ENCODE measurements at regions not wholly inside any gene's neighbourhood (a gene's known extent, or its start where the extent isn't known, plus 50 kb on each side); places are given as distances from the start of the nearest gene placed in this dataset.
"Not testable (repeated sequence)": the region's sequence is repeated elsewhere in the genome, so short reads cannot be mapped to it uniquely, and the experiment has no call there.

GRCh38 chr12:131408036-131408365, 302.9 kb upstream of the SFSWAP start:
- DNase-seq = no peak

GRCh38 chr12:131408484-131408883, 302.4 kb upstream of the SFSWAP start:
- no peak for DNase-seq

- DNase-seq = no peak
These were observed 301.7 kb upstream of the SFSWAP start for GRCh38 chr12:131409211-131409610.

GRCh38 chr12:131411827-131412226, 299.1 kb upstream of the SFSWAP start:
- DNase-seq = not testable (repeated sequence)

- no peak for DNase-seq
These were observed 297.9 kb upstream of the SFSWAP start for GRCh38 chr12:131413006-131413405.

GRCh38 chr12:131413471-131413870, 297.4 kb upstream of the SFSWAP start:
- DNase-seq = no peak

GRCh38 chr12:131414155-131414922, 296.6 kb upstream of the SFSWAP start:
- not testable (repeated sequence) for DNase-seq

GRCh38 chr12:131415781-131416180, 295.1 kb upstream of the SFSWAP start:
- no peak for DNase-seq

- DNase-seq = no peak
These were observed 292.8 kb upstream of the SFSWAP start for GRCh38 chr12:131418121-131418520.

- no peak for DNase-seq
These were observed 292.0 kb upstream of the SFSWAP start for GRCh38 chr12:131418884-131419283.

- DNase-seq = no peak
These were observed 289.9 kb upstream of the SFSWAP start for GRCh38 chr12:131420867-131421447.

GRCh38 chr12:131421509-131422186, 289.2 kb upstream of the SFSWAP start:
- no peak for DNase-seq

- no peak for DNase-seq
These were observed 288.7 kb upstream of the SFSWAP start for GRCh38 chr12:131422187-131422520.

- no peak for DNase-seq
These were observed 288.1 kb upstream of the SFSWAP start for GRCh38 chr12:131422744-131423143.

- DNase-seq = no peak
These were observed 286.6 kb upstream of the SFSWAP start for GRCh38 chr12:131424270-131424669.

- DNase-seq = no peak
These were observed 285.5 kb upstream of the SFSWAP start for GRCh38 chr12:131425112-131426075.

GRCh38 chr12:131428091-131428685, 282.7 kb upstream of the SFSWAP start:
- no peak for DNase-seq

- not testable (repeated sequence) for DNase-seq
These were observed 281.7 kb upstream of the SFSWAP start for GRCh38 chr12:131429221-131429620.

GRCh38 chr12:131429697-131430096, 281.2 kb upstream of the SFSWAP start:
- DNase-seq = not testable (repeated sequence)

GRCh38 chr12:131430158-131430742, 280.6 kb upstream of the SFSWAP start:
- no peak for DNase-seq
